ENCODE measurements at regions not wholly inside any gene's neighbourhood (a gene's known extent, or its start where the extent isn't known, plus 50 kb on each side); places are given as distances from the start of the nearest gene placed in this dataset.

GRCh38 chr3:87576752-87577151 is 300.4 kb upstream of the POU1F1 start:
- no peak overlapping the region for H2AK5ac ChIP-seq (ENCODE audit: insufficient read length, low read length)
- no peaks in the 10 kb centered on the region for H3K9me3 ChIP-seq (ENCODE audit: control insufficient read depth, low read depth, low read length)
- H3K4me1 ChIP-seq (ENCODE audit: insufficient read depth, low read length) = no peaks in the 10 kb centered on the region
- H2BK120ac ChIP-seq (ENCODE audit: low read depth, low read length, poor library complexity, severe bottlenecking) = no peak overlapping the region
- no peak overlapping the region for H4K8ac ChIP-seq (replicated peaks; ENCODE audit: insufficient read length, low read depth, low read length)
- Mint-ChIP-seq H3K4me1 (no peaks in the 10 kb centered on the region), H3K9me3 (no peaks in the 10 kb centered on the region), H3K4me3 (no peak overlapping the region), H3K27me3 (ENCODE audit: low read depth) (no peaks in the 10 kb centered on the region), H3K36me3 (ENCODE audit: insufficient read depth in 1 of 3, low read depth in 3 of 3) (no peaks in the 10 kb centered on the region), H3K27ac (no peak overlapping the region)
- no peak overlapping the region for H2BK20ac ChIP-seq (ENCODE audit: low read depth, low read length, poor library complexity, severe bottlenecking)
- H3K56ac ChIP-seq (ENCODE audit: insufficient read length, low read depth, low read length) = no peak overlapping the region
- H2BK12ac ChIP-seq (ENCODE audit: insufficient read length, low read depth, low read length) = no peak overlapping the region
- H3K18ac ChIP-seq (ENCODE audit: insufficient read length, low read depth, low read length) = no peak overlapping the region
- H3K23ac ChIP-seq (ENCODE audit: insufficient read length, low read depth, low read length) = no peak overlapping the region
- no peak overlapping the region for H3K14ac ChIP-seq (ENCODE audit: insufficient read depth, low read length)
- H3K4ac ChIP-seq (ENCODE audit: low read depth, low read length) = no peak overlapping the region
- no peaks in the 10 kb centered on the region for H3K79me2 ChIP-seq (ENCODE audit: insufficient read depth, low read length)
- no peak overlapping the region for H3T11ph ChIP-seq (ENCODE audit: low read length)
- no peaks in the 10 kb centered on the region for H3K79me1 ChIP-seq (ENCODE audit: insufficient read depth, low read depth, low read length, poor library complexity, severe bottlenecking)
- WGBS (ENCODE audit: extremely low coverage, insufficient read length, low lambda C conversion rate) = no CpG with 5 or more reads among the region's 4 CpGs
- TF ChIP-seq CTCF (conservative IDR thresholded peaks at IDR 0.05) = no peak
- no peaks in the 10 kb centered on the region for H3K23me2 ChIP-seq (ENCODE audit: insufficient read length, low read depth, low read length, poor library complexity, severe bottlenecking)
- no peak overlapping the region for H3K27ac ChIP-seq (ENCODE audit: insufficient read length, low read depth, low read length)
- H3K27me3 ChIP-seq (ENCODE audit: insufficient read depth, low read length) = no peaks in the 10 kb centered on the region
- H2BK5ac ChIP-seq (ENCODE audit: insufficient read length, low read length) = no peak overlapping the region
- H2BK15ac ChIP-seq (ENCODE audit: low read depth, low read length) = no peak overlapping the region
- H4K5ac ChIP-seq (ENCODE audit: insufficient read length, low read depth, low read length) = no peak overlapping the region
- no peak overlapping the region for H3K9ac ChIP-seq (ENCODE audit: extremely low read depth, insufficient read length, low read length)
- DNase-seq = no peak
- no peak overlapping the region for H3K4me2 ChIP-seq (ENCODE audit: insufficient read depth, insufficient read length, low read length)
- no peak overlapping the region for H4K91ac ChIP-seq (ENCODE audit: insufficient read length, low read depth, low read length)
- no peak overlapping the region for H2AFZ ChIP-seq (ENCODE audit: low read length)
- H4K20me1 ChIP-seq (ENCODE audit: control insufficient read depth, insufficient read depth, insufficient read length) = no peaks in the 10 kb centered on the region

All from H9 (cell line).